ENCODE measurements at regions not wholly inside any gene's neighbourhood (a gene's known extent, or its start where the extent isn't known, plus 50 kb on each side); places are given as distances from the start of the nearest gene placed in this dataset.

DNA sequence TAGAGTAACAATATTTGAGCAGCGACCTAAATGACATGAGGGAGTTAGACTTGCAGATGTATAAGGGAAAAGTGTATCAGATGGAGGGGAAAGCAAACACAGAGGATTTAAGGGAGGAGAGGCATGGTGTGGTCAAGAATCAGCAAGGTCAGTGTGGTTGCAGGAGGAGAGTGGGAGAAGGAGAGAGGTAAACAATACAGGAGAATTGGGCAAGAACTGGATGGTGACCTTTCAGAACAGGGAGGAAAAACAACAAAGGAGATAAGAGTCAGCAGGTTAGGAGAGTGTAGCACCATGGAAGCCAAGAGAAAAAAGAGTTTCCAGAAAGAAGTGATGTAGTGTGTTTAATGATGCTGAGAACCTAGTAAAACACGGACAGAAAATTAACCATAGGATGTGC, 178.5 kb downstream of the PAPSS1 start:
- Histone ChIP-seq H2AFZ (ENCODE audit: low read length) (no peak overlapping the region), H3K79me2 (ENCODE audit: insufficient read depth, low read length) (no peaks in the 10 kb centered on the region), H3K4me3 (ENCODE audit: low read length, poor library complexity, severe bottlenecking) (no peak overlapping the region), H3K36me3 (ENCODE audit: insufficient read depth, low read length) (no peaks in the 10 kb centered on the region), H3K9me2 (replicated peaks; ENCODE audit: low read depth, low read length) (no peaks in the 10 kb centered on the region), H4K20me1 (ENCODE audit: insufficient read depth, low read length, poor library complexity, severe bottlenecking) (no peaks in the 10 kb centered on the region), H3K9me3 (ENCODE audit: insufficient read depth, low read depth, low read length) (no peaks in the 10 kb centered on the region), H3K4me2 (ENCODE audit: low read depth, low read length, poor library complexity, severe bottlenecking) (no peak overlapping the region), H3K9ac (ENCODE audit: low read depth, low read length, poor library complexity, severe bottlenecking) (no peak overlapping the region), H3K27me3 (ENCODE audit: insufficient read depth, low read length, poor library complexity, severe bottlenecking) (no peaks in the 10 kb centered on the region), H3F3A (ENCODE audit: low read depth) (no peaks in the 10 kb centered on the region), H3K4me1 (ENCODE audit: insufficient read depth, low read length, poor library complexity, severe bottlenecking) (no peaks in the 10 kb centered on the region)
- TF ChIP-seq EZH2phosphoT487 (IDR thresholded peaks at IDR 0.05; ENCODE audit: borderline replicate concordance), result no peak
- TF ChIP-seq, protein P1, sequence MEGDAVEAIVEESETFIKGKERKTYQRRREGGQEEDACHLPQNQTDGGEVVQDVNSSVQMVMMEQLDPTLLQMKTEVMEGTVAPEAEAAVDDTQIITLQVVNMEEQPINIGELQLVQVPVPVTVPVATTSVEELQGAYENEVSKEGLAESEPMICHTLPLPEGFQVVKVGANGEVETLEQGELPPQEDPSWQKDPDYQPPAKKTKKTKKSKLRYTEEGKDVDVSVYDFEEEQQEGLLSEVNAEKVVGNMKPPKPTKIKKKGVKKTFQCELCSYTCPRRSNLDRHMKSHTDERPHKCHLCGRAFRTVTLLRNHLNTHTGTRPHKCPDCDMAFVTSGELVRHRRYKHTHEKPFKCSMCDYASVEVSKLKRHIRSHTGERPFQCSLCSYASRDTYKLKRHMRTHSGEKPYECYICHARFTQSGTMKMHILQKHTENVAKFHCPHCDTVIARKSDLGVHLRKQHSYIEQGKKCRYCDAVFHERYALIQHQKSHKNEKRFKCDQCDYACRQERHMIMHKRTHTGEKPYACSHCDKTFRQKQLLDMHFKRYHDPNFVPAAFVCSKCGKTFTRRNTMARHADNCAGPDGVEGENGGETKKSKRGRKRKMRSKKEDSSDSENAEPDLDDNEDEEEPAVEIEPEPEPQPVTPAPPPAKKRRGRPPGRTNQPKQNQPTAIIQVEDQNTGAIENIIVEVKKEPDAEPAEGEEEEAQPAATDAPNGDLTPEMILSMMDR (conservative IDR thresholded peaks at IDR 0.05; ENCODE audit: low read length), result no peak

DNA sequence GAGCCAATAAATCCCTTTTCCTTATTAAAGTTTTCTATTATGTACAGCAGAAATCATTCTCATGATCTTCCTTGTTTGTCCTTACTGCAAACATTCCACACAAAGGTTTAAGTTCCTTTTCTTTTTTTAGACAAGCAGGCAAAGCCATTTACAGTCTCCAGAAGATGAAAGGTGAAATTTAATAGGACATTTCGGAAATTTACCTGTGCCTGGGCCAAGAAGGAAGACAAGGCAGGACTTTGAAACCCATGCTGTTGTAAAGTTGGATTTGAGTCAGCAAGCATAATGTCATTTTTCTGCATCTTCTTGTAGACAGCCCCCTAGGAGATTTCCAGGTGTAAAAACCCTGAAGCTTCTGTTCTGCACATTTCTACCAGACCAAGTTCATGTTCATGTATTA, 188.1 kb downstream of the PAPSS1 start:
- Histone ChIP-seq H3K9ac (ENCODE audit: low read depth, low read length, poor library complexity, severe bottlenecking) (no peak overlapping the region), H3K36me3 (ENCODE audit: insufficient read depth, low read length) (no peaks in the 10 kb centered on the region), H4K20me1 (ENCODE audit: insufficient read depth, low read length, poor library complexity, severe bottlenecking) (no peaks in the 10 kb centered on the region), H2AFZ (ENCODE audit: low read length) (no peak overlapping the region), H3K79me2 (ENCODE audit: insufficient read depth, low read length) (no peaks in the 10 kb centered on the region), H3F3A (ENCODE audit: low read depth) (no peaks in the 10 kb centered on the region), H3K4me3 (ENCODE audit: low read length, poor library complexity, severe bottlenecking) (no peak overlapping the region), H3K4me1 (ENCODE audit: insufficient read depth, low read length, poor library complexity, severe bottlenecking) (no peaks in the 10 kb centered on the region), H3K9me2 (replicated peaks; ENCODE audit: low read depth, low read length) (no peaks in the 10 kb centered on the region), H3K9me3 (ENCODE audit: insufficient read depth, low read depth, low read length) (0 out of 2 replicates have a peak, but pooled peaks cover 3% of the 10 kb centered on the region), H3K27me3 (ENCODE audit: insufficient read depth, low read length, poor library complexity, severe bottlenecking) (no peaks in the 10 kb centered on the region), H3K4me2 (ENCODE audit: low read depth, low read length, poor library complexity, severe bottlenecking) (no peak overlapping the region)
- no peak for TF ChIP-seq EZH2phosphoT487 (IDR thresholded peaks at IDR 0.05; ENCODE audit: borderline replicate concordance)
- TF ChIP-seq, protein P1 (conservative IDR thresholded peaks at IDR 0.05; ENCODE audit: low read length), result no peak

DNA sequence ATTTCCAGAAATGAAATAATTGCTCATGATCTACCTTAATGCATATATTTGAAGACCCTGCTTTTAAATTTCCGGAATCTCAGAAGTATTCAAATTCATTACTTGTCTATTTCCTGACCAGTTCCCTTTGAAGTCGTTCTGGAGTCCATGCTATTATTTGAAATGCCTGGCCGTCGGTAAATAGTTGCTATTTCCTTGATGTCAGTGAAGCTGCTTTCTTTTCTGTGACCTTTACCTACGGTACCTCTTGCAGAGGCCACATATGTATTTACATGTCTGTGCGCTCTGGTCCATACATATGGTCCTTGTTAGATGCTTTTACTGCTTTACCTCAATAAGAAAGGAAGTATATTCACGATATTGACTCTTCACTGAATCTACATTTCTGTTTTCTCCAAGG, 199.7 kb downstream of the PAPSS1 start:
- H3K36me3 ChIP-seq (ENCODE audit: insufficient read depth, low read length), result no peaks in the 10 kb centered on the region
- H3F3A ChIP-seq (ENCODE audit: low read depth), result no peaks in the 10 kb centered on the region
- H3K4me3 ChIP-seq (ENCODE audit: low read length, poor library complexity, severe bottlenecking), result no peak overlapping the region
- no peaks in the 10 kb centered on the region for H4K20me1 ChIP-seq (ENCODE audit: insufficient read depth, low read length, poor library complexity, severe bottlenecking)
- no peak overlapping the region for H2AFZ ChIP-seq (ENCODE audit: low read length)
- H3K79me2 ChIP-seq (ENCODE audit: insufficient read depth, low read length), result no peaks in the 10 kb centered on the region
- no peaks in the 10 kb centered on the region for H3K9me3 ChIP-seq (ENCODE audit: insufficient read depth, low read depth, low read length)
- H3K27me3 ChIP-seq (ENCODE audit: insufficient read depth, low read length, poor library complexity, severe bottlenecking), result no peaks in the 10 kb centered on the region
- H3K9me2 ChIP-seq (replicated peaks; ENCODE audit: low read depth, low read length), result no peaks in the 10 kb centered on the region
- no peak overlapping the region for H3K9ac ChIP-seq (ENCODE audit: low read depth, low read length, poor library complexity, severe bottlenecking)
- no peak overlapping the region for H3K4me2 ChIP-seq (ENCODE audit: low read depth, low read length, poor library complexity, severe bottlenecking)
- TF ChIP-seq, protein P1 (conservative IDR thresholded peaks at IDR 0.05; ENCODE audit: low read length), result no peak
- TF ChIP-seq EZH2phosphoT487 (IDR thresholded peaks at IDR 0.05; ENCODE audit: borderline replicate concordance), result no peak
- peaks cover 18% of the 10 kb centered on the region for H3K4me1 ChIP-seq (ENCODE audit: insufficient read depth, low read length, poor library complexity, severe bottlenecking)

Data from Loucy (cell line).